ENCODE measurements at regions not wholly inside any gene's neighbourhood (a gene's known extent, or its start where the extent isn't known, plus 50 kb on each side); places are given as distances from the start of the nearest gene placed in this dataset.

GRCh38 chr15:67945951-67946700 lies 106.3 kb upstream of the RNU6-1 start:
- TF ChIP-seq CTCF (IDR thresholded peaks at IDR 0.05; ENCODE audit: extremely low read depth in 1 of 2, insufficient read depth in 1 of 2, low read depth in 1 of 2, low read length in 2 of 2) (no peak), EZH2 (IDR thresholded peaks at IDR 0.05; ENCODE audit: borderline replicate concordance, low read depth, low read length, severe bottlenecking) (no peak), FOS (IDR thresholded peaks at IDR 0.05; ENCODE audit: borderline replicate concordance, insufficient read depth, low read length) (no peak), POLR2AphosphoS5 (IDR thresholded peaks at IDR 0.05; ENCODE audit: insufficient read depth, low read depth, low read length) (no peak), POLR2A (IDR thresholded peaks at IDR 0.05; ENCODE audit: low read depth, low read length) (no peak), MAX (IDR thresholded peaks at IDR 0.05; ENCODE audit: insufficient read depth, insufficient read length) (peak; percentile 62)
